SH-SY5Y (cell line): ENCODE measurements at regions not wholly inside any gene's neighbourhood (a gene's known extent, or its start where the extent isn't known, plus 50 kb on each side); places are given as distances from the start of the nearest gene placed in this dataset.

Experiments used
- GATA2 ChIP-seq: IDR thresholded peaks from 2 replicates; pipeline ENCODE4 v1.6.1; 2011; ENCODE audit warnings: mild to moderate bottlenecking, low read depth, low read length
- GATA3 ChIP-seq: IDR thresholded peaks from 2 replicates; pipeline ENCODE4 v1.6.1; 2011; ENCODE audit warnings: low read depth, mild to moderate bottlenecking, low read length, moderate library complexity

DNA sequence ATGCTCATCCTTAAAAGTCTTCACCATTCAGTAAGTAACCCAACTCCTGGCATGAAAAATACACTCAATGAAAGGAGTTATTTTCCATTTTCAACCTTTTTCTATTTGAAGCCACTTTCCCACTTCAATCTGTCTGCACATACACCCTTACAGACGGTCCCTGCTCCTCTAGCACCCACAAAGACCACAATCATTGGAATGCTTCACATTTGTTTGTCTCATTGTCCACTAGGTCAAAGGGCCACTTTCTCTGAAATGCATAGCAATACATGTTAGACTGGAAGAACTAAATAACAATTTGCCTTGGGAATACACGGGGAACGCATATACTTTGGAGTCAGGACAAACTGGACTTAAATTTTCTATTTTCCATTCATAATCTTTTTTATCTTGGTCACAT is 487.1 kb upstream of the C1orf87 start:
- TF ChIP-seq GATA2, result no peak
- no peak for TF ChIP-seq GATA3
